CD4-positive, alpha-beta memory T cell (primary cell): ENCODE measurements at regions not wholly inside any gene's neighbourhood (a gene's known extent, or its start where the extent isn't known, plus 50 kb on each side); places are given as distances from the start of the nearest gene placed in this dataset.

ENCODE experiments used
- CTCF ChIA-PET: fragments of 350-600 bp; sonication (Branson Sonifier 250); formaldehyde crosslinking; loops from one replicate; lab custom pipeline; 2021; ENCODE audit warnings: inconsistent platforms; ENCODE audit not compliant: partially characterized antibody; lab: Charles Lee
- POLR2A ChIA-PET: fragments of 350-600 bp; sonication (Branson Sonifier 250); formaldehyde crosslinking; loops from one replicate; lab custom pipeline; 2021; ENCODE audit not compliant: partially characterized antibody; lab: Charles Lee
- DNase-seq, 5 donors: peaks; one replicate each; pipeline versions ENCODE4 v3.0.0 to v3.0.0-alpha.2; 2020 to 2022; ENCODE audit warnings: mixed read lengths in 1 of 5
- H3K27ac ChIP-seq: one replicate; pipeline ENCODE4 v1.7.0; 2013; ENCODE audit warnings: low read depth, low read length
- H3K27me3 ChIP-seq: 2 replicates; pipeline ENCODE4 v1.7.0; 2013; ENCODE audit warnings: mild to moderate bottlenecking, low read length, moderate library complexity; ENCODE audit not compliant: insufficient read depth
- H3K36me3 ChIP-seq: 2 replicates; pipeline ENCODE4 v1.7.0; 2013; ENCODE audit warnings: mild to moderate bottlenecking, low read length, moderate library complexity; ENCODE audit not compliant: insufficient read depth
- H3K4me1 ChIP-seq: 2 replicates; pipeline ENCODE4 v1.7.0; 2013; ENCODE audit warnings: mild to moderate bottlenecking, low read length, moderate library complexity; ENCODE audit not compliant: insufficient read depth
- H3K4me3 ChIP-seq, 2 donors: one replicate each; pipeline ENCODE4 v1.7.0; 2013; ENCODE audit warnings: low read length in 2 of 2, mild to moderate bottlenecking in 1 of 2
- H3K9me3 ChIP-seq, 2 donors: one replicate each; pipeline ENCODE4 v1.7.0; 2013; ENCODE audit warnings: low read length in 2 of 2, control low read depth in 1 of 2; ENCODE audit not compliant: control insufficient read depth in 1 of 2
- H3K27ac Mint-ChIP-seq, 7 donors: one replicate each; pipeline ENCODE4 v1.8.0; 2020 to 2021; ENCODE audit warnings: mixed read lengths in 7 of 7, mild to moderate bottlenecking in 6 of 7, inconsistent platforms in 3 of 7, moderate library complexity in 3 of 7
- H3K27me3 Mint-ChIP-seq, 2 donors: one replicate each; pipeline ENCODE4 v1.8.0; 2020 to 2021; ENCODE audit warnings: mixed read lengths in 2 of 2
- H3K36me3 Mint-ChIP-seq, 2 donors: one replicate each; pipeline ENCODE4 v1.8.0; 2020 to 2021; ENCODE audit warnings: mixed read lengths in 2 of 2, inconsistent platforms in 1 of 2, mild to moderate bottlenecking in 1 of 2
- H3K4me1 Mint-ChIP-seq, 4 donors: one replicate each; pipeline ENCODE4 v1.8.0; 2020 to 2021; ENCODE audit warnings: mixed read lengths in 4 of 4, mild to moderate bottlenecking in 1 of 4
- H3K4me3 Mint-ChIP-seq, 8 donors: one replicate each; pipeline ENCODE4 v1.8.0; 2020 to 2021; ENCODE audit warnings: mixed read lengths in 8 of 8, mild to moderate bottlenecking in 7 of 8, moderate library complexity in 6 of 8, inconsistent platforms in 3 of 8
- H3K9me3 Mint-ChIP-seq, 8 donors: one replicate each; pipeline ENCODE4 v1.8.0; 2020 to 2021; ENCODE audit warnings: mixed read lengths in 8 of 8, mild to moderate bottlenecking in 5 of 8, inconsistent platforms in 3 of 8, moderate library complexity in 1 of 8
- intact Hi-C: fragments of 100-400 bp; cut with micrococcal nuclease; formaldehyde crosslinking; loops from one replicate; pipeline ENCODE4 v1.15.1; 2023

DNA sequence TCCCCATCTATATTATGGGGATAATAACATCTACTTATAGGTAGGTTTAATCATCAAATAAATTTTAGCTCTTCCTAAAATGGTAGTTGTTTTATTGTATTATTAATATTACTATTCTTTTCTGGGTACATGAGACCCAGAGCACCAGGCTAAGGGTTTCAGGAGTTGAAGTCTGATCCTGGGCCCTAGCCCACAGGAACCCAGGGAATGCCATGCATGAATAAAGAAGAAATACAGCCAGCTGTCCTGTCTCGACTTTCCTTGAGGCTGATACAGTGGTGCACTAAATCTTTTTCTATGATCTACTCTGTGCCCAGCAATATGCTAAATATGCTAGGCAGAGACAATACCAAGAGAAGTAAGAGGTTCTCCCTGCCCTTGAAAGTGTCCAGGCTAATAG lies 72.1 kb upstream of the ATP2C1 start:
- Mint-ChIP-seq H3K27me3 (peaks cover 0 to 9% of the 10 kb centered on the region in 2 donors), H3K4me3 (no peak overlapping the region), H3K36me3 (no peaks in the 10 kb centered on the region), H3K27ac (no peak overlapping the region), H3K9me3 (no peaks in the 10 kb centered on the region), H3K4me1 (no peaks in the 10 kb centered on the region)
- Histone ChIP-seq H3K27ac (no peak overlapping the region), H3K9me3 (no peaks in the 10 kb centered on the region), H3K4me1 (no peaks in the 10 kb centered on the region), H3K4me3 (no peak overlapping the region), H3K36me3 (no peaks in the 10 kb centered on the region), H3K27me3 (no peaks in the 10 kb centered on the region)
- intact Hi-C loops, result no loop called here
- DNase-seq, result no peak
- ChIA-PET POLR2A (no interaction called here), CTCF (no interaction called here)

DNA sequence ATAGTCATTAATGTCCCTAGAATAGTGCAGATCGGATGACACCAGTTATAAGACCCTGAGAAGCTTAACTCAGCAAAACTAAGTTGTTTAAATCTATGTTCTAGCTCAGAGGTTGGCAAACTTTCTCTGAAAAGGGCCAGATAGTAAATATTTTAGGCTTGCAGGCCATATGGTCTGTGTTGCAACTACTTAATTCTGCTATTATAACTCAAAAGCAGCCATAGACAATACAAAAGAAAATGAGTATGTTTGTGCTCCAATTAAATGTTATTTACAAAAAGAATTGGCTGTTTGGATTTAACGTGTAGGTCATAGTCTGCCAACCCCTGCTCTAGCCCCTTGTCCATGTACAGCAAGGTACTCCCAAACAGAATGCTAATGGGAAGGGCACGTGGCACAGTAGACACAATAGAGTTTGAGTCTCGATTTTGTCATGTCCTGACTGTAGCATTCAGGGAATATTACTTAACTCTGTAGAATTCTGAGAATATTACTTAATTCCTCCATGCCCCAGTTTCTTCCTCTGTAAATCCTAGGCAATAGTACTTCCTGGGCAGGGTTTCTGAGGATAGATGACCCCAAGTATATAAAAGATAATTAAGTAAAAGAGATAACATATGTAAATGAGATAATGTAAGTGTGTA lies 70.5 kb upstream of the ATP2C1 start:
- H3K9me3 Mint-ChIP-seq, result no peaks in the 10 kb centered on the region
- H3K27ac ChIP-seq, result no peak overlapping the region
- H3K9me3 ChIP-seq, result no peaks in the 10 kb centered on the region
- no peak for DNase-seq
- H3K4me1 ChIP-seq, result no peaks in the 10 kb centered on the region
- POLR2A ChIA-PET, result no interaction called here
- no peaks in the 10 kb centered on the region for H3K4me1 Mint-ChIP-seq
- H3K27ac Mint-ChIP-seq, result no peak overlapping the region
- H3K27me3 ChIP-seq, result no peaks in the 10 kb centered on the region
- H3K36me3 Mint-ChIP-seq, result no peaks in the 10 kb centered on the region
- intact Hi-C loops, result no loop called here
- no peaks in the 10 kb centered on the region for H3K36me3 ChIP-seq
- no peak overlapping the region for H3K4me3 Mint-ChIP-seq
- H3K4me3 ChIP-seq, result no peak overlapping the region
- peaks cover 0 to 9% of the 10 kb centered on the region in 2 donors for H3K27me3 Mint-ChIP-seq
- CTCF ChIA-PET, result no interaction called here

DNA sequence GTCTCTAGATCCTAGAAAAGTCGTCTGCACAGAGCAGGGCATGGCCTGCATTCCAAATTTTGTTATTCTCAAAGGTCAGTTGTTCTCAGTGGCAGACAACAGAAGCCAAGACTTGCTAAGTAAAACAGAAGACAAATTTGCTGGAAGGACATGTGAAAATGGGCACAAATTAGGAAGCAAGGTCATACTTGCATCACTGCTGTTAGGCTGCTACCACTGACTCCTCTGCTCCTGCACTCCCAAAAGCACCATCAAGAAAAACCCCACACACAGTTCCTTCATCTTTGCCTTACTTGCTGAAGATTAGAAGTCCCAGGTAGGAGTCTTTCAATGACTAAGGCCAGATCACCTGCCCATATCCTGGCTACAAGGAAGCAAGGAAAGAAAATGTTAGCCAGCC lies 69.9 kb upstream of the ATP2C1 start:
- H3K4me3 Mint-ChIP-seq, result no peak overlapping the region
- CTCF ChIA-PET, result no interaction called here
- Histone ChIP-seq H3K36me3 (no peaks in the 10 kb centered on the region), H3K4me3 (no peak overlapping the region), H3K27me3 (no peaks in the 10 kb centered on the region), H3K9me3 (no peaks in the 10 kb centered on the region), H3K27ac (no peak overlapping the region), H3K4me1 (no peaks in the 10 kb centered on the region)
- no peaks in the 10 kb centered on the region for H3K9me3 Mint-ChIP-seq
- intact Hi-C loops, result no loop called here
- POLR2A ChIA-PET, result no interaction called here
- DNase-seq, result no peak
- H3K4me1 Mint-ChIP-seq, result no peaks in the 10 kb centered on the region
- H3K27ac Mint-ChIP-seq, result peak overlapping the region in 1 of 7 donors; percentile 58
- H3K36me3 Mint-ChIP-seq, result no peaks in the 10 kb centered on the region
- peaks cover 0 to 9% of the 10 kb centered on the region in 2 donors for H3K27me3 Mint-ChIP-seq

DNA sequence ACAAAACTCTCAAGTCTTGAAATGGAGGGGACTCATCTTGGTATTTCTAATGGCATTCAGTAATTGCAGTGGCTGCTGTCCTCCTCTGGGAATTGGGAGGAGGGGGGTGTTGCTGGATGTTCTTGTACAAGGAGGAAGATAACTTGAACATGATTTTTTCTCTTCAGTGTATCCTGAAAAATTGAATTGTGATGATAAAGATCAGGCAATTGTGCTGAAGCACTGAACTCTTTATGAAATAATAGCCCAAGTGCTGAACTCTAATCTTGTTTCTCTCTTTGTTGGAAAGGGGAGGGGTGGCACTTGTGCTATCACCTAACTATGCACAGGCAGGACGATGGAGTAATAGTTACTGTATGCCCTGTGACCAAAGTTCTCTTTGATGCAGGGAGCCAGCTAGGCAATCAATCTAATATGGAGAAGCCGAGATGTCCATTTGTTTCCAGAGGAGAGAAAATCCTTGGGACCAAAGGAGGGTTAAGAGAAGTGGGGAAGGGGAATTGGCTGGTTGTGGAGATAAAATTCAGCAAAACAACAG lies 68.1 kb upstream of the ATP2C1 start:
- Mint-ChIP-seq H3K4me3 (no peak overlapping the region), H3K4me1 (no peaks in the 10 kb centered on the region), H3K27ac (no peak overlapping the region), H3K9me3 (no peaks in the 10 kb centered on the region), H3K27me3 (peaks cover 2 to 4% of the 10 kb centered on the region in 2 donors), H3K36me3 (no peaks in the 10 kb centered on the region)
- intact Hi-C loops, result no loop called here
- H3K4me3 ChIP-seq, result no peak overlapping the region
- ChIA-PET POLR2A (no interaction called here), CTCF (no interaction called here)
- H3K9me3 ChIP-seq, result no peaks in the 10 kb centered on the region
- H3K36me3 ChIP-seq, result no peaks in the 10 kb centered on the region
- no peak overlapping the region for H3K27ac ChIP-seq
- H3K4me1 ChIP-seq, result no peaks in the 10 kb centered on the region
- DNase-seq, result no peak
- no peaks in the 10 kb centered on the region for H3K27me3 ChIP-seq

DNA sequence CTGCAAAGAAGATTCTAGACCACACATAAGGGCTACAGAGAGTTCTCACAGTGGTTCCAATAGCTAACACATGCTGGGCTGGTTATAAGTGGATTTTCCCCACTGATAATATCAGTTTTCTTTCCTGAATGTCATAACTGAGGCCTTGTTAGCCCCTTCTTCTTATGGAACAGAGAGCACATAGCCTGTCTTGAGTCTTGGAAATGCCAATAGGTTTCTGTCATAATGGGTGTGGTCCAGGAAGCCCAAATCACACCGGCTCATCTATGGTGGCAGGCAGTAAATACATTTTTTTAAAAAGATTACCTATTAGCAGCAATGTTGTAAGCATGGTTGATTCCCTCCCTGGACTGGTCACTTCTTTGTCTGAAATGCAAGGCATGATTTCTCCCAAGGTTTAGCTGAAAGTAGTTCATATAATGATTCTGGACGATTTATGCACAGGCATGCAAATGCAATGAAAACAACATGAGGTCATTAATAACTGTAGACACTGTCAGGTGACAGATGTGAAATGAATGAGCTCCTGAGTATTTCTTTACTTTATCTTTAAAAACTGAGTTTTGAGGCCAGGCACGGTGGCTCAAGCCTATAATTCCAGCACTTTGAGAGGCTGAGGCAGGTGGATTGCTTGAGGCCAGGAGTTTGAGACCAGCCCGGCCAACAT lies 67.2 kb upstream of the ATP2C1 start:
- Mint-ChIP-seq H3K4me1 (no peaks in the 10 kb centered on the region), H3K27me3 (peaks cover 2 to 7% of the 10 kb centered on the region in 2 donors), H3K27ac (no peak overlapping the region), H3K9me3 (no peaks in the 10 kb centered on the region), H3K4me3 (no peak overlapping the region), H3K36me3 (no peaks in the 10 kb centered on the region)
- no peaks in the 10 kb centered on the region for H3K27me3 ChIP-seq
- POLR2A ChIA-PET, result no interaction called here
- H3K9me3 ChIP-seq, result no peaks in the 10 kb centered on the region
- intact Hi-C loops, result no loop called here
- CTCF ChIA-PET, result no interaction called here
- no peak for DNase-seq
- no peaks in the 10 kb centered on the region for H3K4me1 ChIP-seq
- no peak overlapping the region for H3K27ac ChIP-seq
- no peak overlapping the region for H3K4me3 ChIP-seq
- H3K36me3 ChIP-seq, result no peaks in the 10 kb centered on the region

DNA sequence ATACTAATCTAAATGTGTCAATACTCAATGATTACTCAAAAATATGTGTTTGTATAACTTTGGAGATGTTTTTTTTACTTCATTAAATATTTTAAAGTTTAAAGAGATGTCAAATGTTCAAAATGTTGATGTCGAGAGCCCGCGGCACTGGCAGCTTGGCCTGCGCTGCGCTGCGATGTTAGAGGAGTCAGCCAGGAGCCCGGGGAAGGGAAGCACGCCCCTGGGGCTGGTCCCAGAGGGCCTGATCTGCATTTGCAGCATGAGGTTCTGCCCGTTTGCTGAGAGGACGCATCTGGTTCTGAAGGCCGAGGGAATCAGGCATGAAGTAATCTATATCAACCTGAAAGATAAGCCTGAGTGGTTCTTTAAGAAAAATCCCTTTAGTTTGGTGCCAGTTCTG lies 66.4 kb upstream of the ATP2C1 start:
- Mint-ChIP-seq H3K36me3 (no peaks in the 10 kb centered on the region), H3K9me3 (no peaks in the 10 kb centered on the region), H3K4me1 (no peaks in the 10 kb centered on the region), H3K27ac (no peak overlapping the region), H3K27me3 (peaks cover 2 to 7% of the 10 kb centered on the region in 2 donors), H3K4me3 (no peak overlapping the region)
- Histone ChIP-seq H3K4me3 (no peak overlapping the region), H3K4me1 (no peaks in the 10 kb centered on the region), H3K9me3 (no peaks in the 10 kb centered on the region), H3K27me3 (no peaks in the 10 kb centered on the region), H3K27ac (no peak overlapping the region), H3K36me3 (no peaks in the 10 kb centered on the region)
- DNase-seq, result no peak
- CTCF ChIA-PET, result no interaction called here
- POLR2A ChIA-PET, result no interaction called here
- intact Hi-C loops, result no loop called here

DNA sequence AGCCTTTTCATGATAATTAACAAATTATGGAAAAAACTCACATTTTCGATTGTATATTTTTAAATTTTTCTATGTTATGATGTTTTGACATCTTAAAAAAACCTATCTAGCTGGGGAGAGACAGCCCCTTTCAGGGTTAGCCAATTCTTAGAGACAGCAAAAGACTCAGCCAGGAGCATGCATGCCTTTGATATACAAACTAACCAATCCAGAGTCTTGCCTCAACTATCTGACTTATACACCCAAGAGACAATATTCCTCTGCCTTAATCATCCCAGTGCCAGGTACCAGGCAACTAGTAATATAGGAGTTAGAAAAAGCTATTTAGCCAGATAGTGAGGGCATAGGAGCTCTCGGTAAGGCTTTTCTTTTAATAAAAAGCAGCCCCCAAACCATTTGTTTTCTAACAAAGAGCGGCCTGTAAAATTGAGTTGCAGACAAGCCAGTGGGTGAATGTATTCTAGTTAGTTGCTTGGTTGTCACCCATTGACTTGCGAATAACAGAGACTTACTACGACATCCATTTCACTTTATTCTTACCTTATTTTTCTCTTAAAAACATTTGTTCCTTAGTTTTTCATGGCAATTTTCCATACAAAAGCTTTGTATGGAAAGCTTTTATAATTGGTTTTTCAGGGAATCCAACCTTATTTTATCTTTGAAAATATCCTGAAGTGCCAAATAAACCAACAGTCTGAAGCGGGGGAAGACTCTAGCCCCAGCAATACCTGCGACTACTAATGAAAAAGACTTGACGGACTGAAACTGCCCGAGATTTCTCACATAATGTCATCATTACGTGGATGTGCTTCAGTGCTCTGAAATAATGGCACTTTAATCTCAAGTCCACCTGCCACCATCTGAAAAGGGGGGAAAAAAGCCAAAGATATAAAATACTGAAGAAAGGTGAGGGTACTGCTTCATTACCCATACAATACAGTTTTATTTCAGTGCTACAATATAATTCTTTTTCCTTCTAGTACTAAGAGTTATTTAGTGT lies 64.6 kb upstream of the ATP2C1 start:
- Mint-ChIP-seq H3K27ac (no peak overlapping the region), H3K4me3 (no peak overlapping the region), H3K4me1 (no peaks in the 10 kb centered on the region), H3K27me3 (peaks cover 2 to 3% of the 10 kb centered on the region in 2 donors), H3K36me3 (no peaks in the 10 kb centered on the region), H3K9me3 (no peaks in the 10 kb centered on the region)
- no peak overlapping the region for H3K4me3 ChIP-seq
- no peaks in the 10 kb centered on the region for H3K9me3 ChIP-seq
- POLR2A ChIA-PET, result no interaction called here
- H3K36me3 ChIP-seq, result no peaks in the 10 kb centered on the region
- DNase-seq, result no peak
- no peaks in the 10 kb centered on the region for H3K4me1 ChIP-seq
- intact Hi-C loops, result no loop called here
- no peak overlapping the region for H3K27ac ChIP-seq
- CTCF ChIA-PET, result no interaction called here
- H3K27me3 ChIP-seq, result no peaks in the 10 kb centered on the region
